ENCODE measurements at regions not wholly inside any gene's neighbourhood (a gene's known extent, or its start where the extent isn't known, plus 50 kb on each side); places are given as distances from the start of the nearest gene placed in this dataset.

- TF ChIP-seq TAF1 (IDR thresholded peaks at IDR 0.05; ENCODE audit: borderline replicate concordance, low read depth, low read length) (no peak), POLR2AphosphoS5 (IDR thresholded peaks at IDR 0.05; ENCODE audit: low read depth, low read length) (no peak), POLR2A (IDR thresholded peaks at IDR 0.05; ENCODE audit: low read depth, low read length) (no peak)
- FAIRE-seq = no peak
- DNase-seq (ENCODE audit: insufficient read length) = no peak
These were observed 228.9 kb upstream of the TTC29 start for GRCh38 chr4:147174591-147174990.

GRCh38 chr4:147175460-147176025 is 229.9 kb upstream of the TTC29 start:
- no peak for DNase-seq (ENCODE audit: insufficient read length)
- FAIRE-seq = no peak
- TF ChIP-seq POLR2AphosphoS5 (IDR thresholded peaks at IDR 0.05; ENCODE audit: low read depth, low read length) (no peak), POLR2A (IDR thresholded peaks at IDR 0.05; ENCODE audit: low read depth, low read length) (no peak), TAF1 (IDR thresholded peaks at IDR 0.05; ENCODE audit: borderline replicate concordance, low read depth, low read length) (no peak)

GRCh38 chr4:147182041-147182440 is 236.4 kb upstream of the TTC29 start:
- TF ChIP-seq POLR2AphosphoS5 (IDR thresholded peaks at IDR 0.05; ENCODE audit: low read depth, low read length) (no peak), POLR2A (IDR thresholded peaks at IDR 0.05; ENCODE audit: low read depth, low read length) (no peak), TAF1 (IDR thresholded peaks at IDR 0.05; ENCODE audit: borderline replicate concordance, low read depth, low read length) (no peak)
- DNase-seq (ENCODE audit: insufficient read length) (no peak), FAIRE-seq (no peak)

GRCh38 chr4:147192679-147193078 is 247.0 kb upstream of the TTC29 start:
- no peak for FAIRE-seq
- TF ChIP-seq POLR2A (IDR thresholded peaks at IDR 0.05; ENCODE audit: low read depth, low read length) = no peak
- TF ChIP-seq TAF1 (IDR thresholded peaks at IDR 0.05; ENCODE audit: borderline replicate concordance, low read depth, low read length) = no peak
- no peak for TF ChIP-seq POLR2AphosphoS5 (IDR thresholded peaks at IDR 0.05; ENCODE audit: low read depth, low read length)
- no peak for DNase-seq (ENCODE audit: insufficient read length)

- TF ChIP-seq TAF1 (IDR thresholded peaks at IDR 0.05; ENCODE audit: borderline replicate concordance, low read depth, low read length) (no peak), POLR2A (IDR thresholded peaks at IDR 0.05; ENCODE audit: low read depth, low read length) (no peak), POLR2AphosphoS5 (IDR thresholded peaks at IDR 0.05; ENCODE audit: low read depth, low read length) (no peak)
- DNase-seq (ENCODE audit: insufficient read length) (no peak), FAIRE-seq (no peak)
These were observed 248.4 kb upstream of the TTC29 start for GRCh38 chr4:147194114-147194513.

DNA sequence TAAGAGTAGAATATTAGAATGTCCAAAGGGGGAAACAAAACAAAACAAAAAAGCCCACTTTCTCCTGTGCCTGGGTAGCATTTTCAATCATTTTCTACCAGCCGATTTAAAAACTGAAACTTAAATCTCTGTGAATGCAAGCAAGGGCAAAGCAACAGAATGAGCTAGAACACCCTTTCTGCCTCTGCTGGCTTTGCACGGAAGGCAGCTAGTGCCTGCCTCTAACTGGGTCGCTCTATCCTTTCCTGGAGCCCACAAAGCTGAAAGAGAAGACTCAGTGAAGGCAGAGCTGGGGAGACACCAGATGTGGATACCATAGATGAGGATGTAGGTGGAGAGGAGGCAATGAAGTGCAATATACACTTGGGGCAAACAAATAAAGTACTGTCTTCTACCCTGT is 248.9 kb upstream of the TTC29 start:
- DNase-seq (ENCODE audit: insufficient read length) = no peak
- no peak for TF ChIP-seq POLR2A (IDR thresholded peaks at IDR 0.05; ENCODE audit: low read depth, low read length)
- no peak for TF ChIP-seq TAF1 (IDR thresholded peaks at IDR 0.05; ENCODE audit: borderline replicate concordance, low read depth, low read length)
- no peak for TF ChIP-seq POLR2AphosphoS5 (IDR thresholded peaks at IDR 0.05; ENCODE audit: low read depth, low read length)
- FAIRE-seq = no peak

- FAIRE-seq = no peak
These were observed 249.7 kb upstream of the TTC29 start for GRCh38 chr4:147195386-147195785.

DNA sequence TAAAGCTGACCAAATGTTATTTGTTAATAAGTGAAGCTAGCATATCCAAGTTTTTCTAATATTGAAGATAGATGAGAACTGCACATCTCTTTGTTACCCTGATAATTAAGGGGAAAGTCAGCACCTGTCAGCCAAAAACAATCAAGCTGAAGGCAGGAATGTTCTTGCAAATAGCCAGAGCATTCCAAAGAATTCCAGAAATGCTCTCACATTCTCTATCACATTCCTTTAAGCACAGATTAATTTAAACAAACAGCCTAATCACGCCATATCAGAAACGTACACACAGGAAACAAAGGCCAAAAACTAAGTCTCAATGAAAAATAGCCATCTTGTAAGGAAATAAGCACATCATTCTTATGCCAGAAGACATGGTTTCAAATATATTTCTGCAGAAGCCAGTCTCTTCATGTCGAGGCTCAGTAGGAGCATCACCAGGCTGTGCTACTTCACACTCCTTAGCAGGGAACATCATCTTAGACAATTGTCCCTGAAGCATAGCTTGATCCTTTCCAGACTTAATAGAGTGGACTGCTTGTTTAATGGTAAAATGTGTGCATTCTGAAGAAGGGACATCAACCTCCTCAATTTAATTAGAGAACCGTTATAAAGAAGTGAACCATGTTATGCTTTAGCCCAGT is 252.9 kb upstream of the TTC29 start:
- no peak for TF ChIP-seq POLR2A (IDR thresholded peaks at IDR 0.05; ENCODE audit: low read depth, low read length)
- no peak for TF ChIP-seq POLR2AphosphoS5 (IDR thresholded peaks at IDR 0.05; ENCODE audit: low read depth, low read length)
- no peak for TF ChIP-seq TAF1 (IDR thresholded peaks at IDR 0.05; ENCODE audit: borderline replicate concordance, low read depth, low read length)
- no peak for FAIRE-seq
- DNase-seq (ENCODE audit: insufficient read length) = no peak

More at GRCh38 chr4:147195386-147195785, 249.7 kb upstream of the TTC29 start:
- TF ChIP-seq TAF1 (IDR thresholded peaks at IDR 0.05; ENCODE audit: borderline replicate concordance, low read depth, low read length) = no peak
- no peak for TF ChIP-seq POLR2AphosphoS5 (IDR thresholded peaks at IDR 0.05; ENCODE audit: low read depth, low read length)
- no peak for TF ChIP-seq POLR2A (IDR thresholded peaks at IDR 0.05; ENCODE audit: low read depth, low read length)
- no peak for DNase-seq (ENCODE audit: insufficient read length)

- FAIRE-seq (no peak), DNase-seq (ENCODE audit: insufficient read length) (no peak)
- TF ChIP-seq POLR2AphosphoS5 (IDR thresholded peaks at IDR 0.05; ENCODE audit: low read depth, low read length) (no peak), TAF1 (IDR thresholded peaks at IDR 0.05; ENCODE audit: borderline replicate concordance, low read depth, low read length) (no peak), POLR2A (IDR thresholded peaks at IDR 0.05; ENCODE audit: low read depth, low read length) (no peak)
These were observed 255.4 kb upstream of the TTC29 start for GRCh38 chr4:147201016-147201415.

- TF ChIP-seq TAF1 (IDR thresholded peaks at IDR 0.05; ENCODE audit: borderline replicate concordance, low read depth, low read length) (no peak), POLR2AphosphoS5 (IDR thresholded peaks at IDR 0.05; ENCODE audit: low read depth, low read length) (no peak)
- FAIRE-seq (no peak), DNase-seq (ENCODE audit: insufficient read length) (no peak)
These were observed 261.1 kb upstream of the TTC29 start for GRCh38 chr4:147206807-147207206.

GRCh38 chr4:147207911-147208310 is 262.2 kb upstream of the TTC29 start:
- no peak for TF ChIP-seq POLR2A (IDR thresholded peaks at IDR 0.05; ENCODE audit: low read depth, low read length)
- no peak for TF ChIP-seq POLR2AphosphoS5 (IDR thresholded peaks at IDR 0.05; ENCODE audit: low read depth, low read length)
- TF ChIP-seq TAF1 (IDR thresholded peaks at IDR 0.05; ENCODE audit: borderline replicate concordance, low read depth, low read length) = no peak
- FAIRE-seq (no peak), DNase-seq (ENCODE audit: insufficient read length) (no peak)

DNA sequence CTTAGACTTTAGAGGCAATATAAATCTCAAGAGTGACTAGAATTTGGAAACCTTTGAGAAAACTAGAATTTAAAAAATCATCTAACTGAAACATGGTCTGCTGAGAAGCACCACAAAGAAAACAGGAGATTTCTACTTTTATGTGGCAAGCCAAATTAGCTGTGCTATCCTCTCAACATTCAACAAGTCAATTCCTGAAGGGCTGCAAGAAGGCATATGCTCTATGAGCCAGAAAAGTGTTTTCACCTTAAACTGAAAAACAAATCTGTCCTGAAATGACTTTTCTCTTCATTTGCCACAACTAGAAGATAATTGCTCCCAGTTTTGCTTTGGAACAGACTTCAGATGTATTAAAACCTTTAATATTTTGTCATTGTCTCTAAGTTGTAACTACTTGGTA is 263.2 kb upstream of the EDNRA start:
- no peak for DNase-seq (ENCODE audit: insufficient read length)
- FAIRE-seq = no peak
- TF ChIP-seq TAF1 (IDR thresholded peaks at IDR 0.05; ENCODE audit: borderline replicate concordance, low read depth, low read length) (no peak), POLR2A (IDR thresholded peaks at IDR 0.05; ENCODE audit: low read depth, low read length) (no peak), POLR2AphosphoS5 (IDR thresholded peaks at IDR 0.05; ENCODE audit: low read depth, low read length) (no peak)

All from GM12892 (cell line).